NOMO-1 treated with dmso at 0.1 percent for 144 hours (cell line): ENCODE measurements at regions not wholly inside any gene's neighbourhood (a gene's known extent, or its start where the extent isn't known, plus 50 kb on each side); places are given as distances from the start of the nearest gene placed in this dataset.

ENCODE experiments used
- DNase-seq: peaks from one replicate; lab custom pipeline; 2025; ENCODE audit not compliant: unreplicated experiment; lab: John Stamatoyannopoulos, UW

DNA sequence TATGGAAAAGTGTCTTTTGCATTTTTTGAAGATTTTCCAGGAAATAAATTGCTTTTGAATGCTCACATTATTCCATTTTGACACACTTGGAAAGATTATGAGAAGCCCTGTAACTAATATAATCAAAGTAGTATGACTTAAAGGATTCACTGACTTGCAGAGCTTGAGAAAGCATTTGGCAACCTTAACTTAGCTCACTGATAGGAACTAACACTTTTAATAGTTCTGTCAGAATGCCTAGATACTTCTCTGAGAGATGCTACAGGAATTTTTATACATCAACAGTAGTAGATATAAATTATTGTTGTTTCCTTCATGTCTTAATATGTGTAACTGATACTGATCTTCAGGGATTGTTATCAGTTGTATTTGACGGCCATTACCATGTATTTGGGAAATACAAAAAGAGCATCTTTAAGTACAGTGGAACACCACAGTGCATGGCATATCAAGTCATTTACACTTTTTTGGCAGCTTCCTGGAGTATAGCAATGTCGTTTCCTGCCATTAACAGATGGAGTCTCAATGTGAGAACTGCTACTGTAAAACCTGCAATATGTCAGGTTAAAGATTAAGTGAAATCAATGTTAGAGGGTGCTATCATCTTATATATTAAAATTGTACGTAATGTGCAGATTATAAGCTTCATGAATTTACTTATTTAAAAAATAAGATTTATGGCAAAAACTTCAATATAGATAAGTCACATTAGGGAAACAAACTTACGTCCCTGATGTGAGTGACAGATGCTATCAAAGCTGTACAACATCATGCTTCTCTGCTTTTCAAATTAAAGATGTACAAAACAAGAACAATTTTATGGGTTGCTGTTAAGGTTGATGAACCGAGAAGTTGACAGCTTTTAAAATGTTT, 1159.8 kb upstream of the MIR17HG start:
- DNase-seq, result no peak

DNA sequence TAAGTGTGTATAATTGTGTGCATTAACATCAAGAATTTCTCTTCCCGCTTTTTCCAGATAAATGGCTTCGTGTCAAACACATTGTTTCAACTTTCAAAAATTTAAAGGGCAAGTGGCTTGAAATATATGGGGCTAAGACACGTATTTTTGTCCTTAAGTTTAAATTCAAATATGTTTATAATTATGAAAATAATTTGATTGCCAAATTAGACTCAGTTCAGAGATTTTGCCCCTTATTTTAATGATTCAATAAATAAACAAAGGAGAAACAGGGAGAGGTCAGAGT, 1159.2 kb upstream of the MIR17HG start:
- no peak for DNase-seq

DNA sequence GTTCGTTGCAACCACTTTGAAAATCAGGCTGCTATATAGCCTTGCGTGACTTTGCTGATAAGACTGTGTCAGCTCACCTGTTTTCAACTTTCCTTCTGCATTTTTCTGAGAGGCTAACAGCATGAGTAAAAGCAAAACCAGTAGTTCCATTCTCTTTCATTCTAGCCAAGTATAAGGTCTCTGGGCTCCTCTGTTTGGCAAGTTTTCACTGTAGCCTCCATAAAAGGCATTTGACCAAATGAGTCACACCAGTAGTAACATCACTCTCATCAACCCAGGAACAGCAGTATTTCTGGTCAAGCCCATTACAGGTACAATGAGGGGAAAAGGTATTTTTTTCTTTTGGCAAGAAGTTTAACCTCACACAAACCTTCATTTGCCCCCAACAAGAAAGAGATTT, 1149.8 kb upstream of the MIR17HG start:
- no peak for DNase-seq

DNA sequence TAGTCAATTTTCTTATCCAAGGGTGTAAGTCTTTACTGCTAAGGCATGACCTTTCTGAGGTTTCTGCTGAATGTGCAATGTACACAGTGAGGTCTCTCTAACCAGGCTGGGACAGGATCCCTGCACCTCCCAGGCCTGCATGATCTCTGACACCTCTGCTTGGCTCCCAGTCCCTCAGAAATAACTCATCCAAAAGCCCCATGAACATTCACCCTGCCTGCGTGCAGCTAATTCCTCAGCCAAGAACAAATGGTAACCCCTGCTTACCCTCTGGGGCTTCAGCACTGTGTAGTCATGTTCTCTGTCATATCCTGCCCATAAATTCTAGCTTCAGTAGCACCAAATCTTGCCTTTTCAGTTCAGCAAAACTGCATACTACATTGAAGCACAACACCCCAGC, 1146.3 kb upstream of the MIR17HG start:
- no peak for DNase-seq

DNA sequence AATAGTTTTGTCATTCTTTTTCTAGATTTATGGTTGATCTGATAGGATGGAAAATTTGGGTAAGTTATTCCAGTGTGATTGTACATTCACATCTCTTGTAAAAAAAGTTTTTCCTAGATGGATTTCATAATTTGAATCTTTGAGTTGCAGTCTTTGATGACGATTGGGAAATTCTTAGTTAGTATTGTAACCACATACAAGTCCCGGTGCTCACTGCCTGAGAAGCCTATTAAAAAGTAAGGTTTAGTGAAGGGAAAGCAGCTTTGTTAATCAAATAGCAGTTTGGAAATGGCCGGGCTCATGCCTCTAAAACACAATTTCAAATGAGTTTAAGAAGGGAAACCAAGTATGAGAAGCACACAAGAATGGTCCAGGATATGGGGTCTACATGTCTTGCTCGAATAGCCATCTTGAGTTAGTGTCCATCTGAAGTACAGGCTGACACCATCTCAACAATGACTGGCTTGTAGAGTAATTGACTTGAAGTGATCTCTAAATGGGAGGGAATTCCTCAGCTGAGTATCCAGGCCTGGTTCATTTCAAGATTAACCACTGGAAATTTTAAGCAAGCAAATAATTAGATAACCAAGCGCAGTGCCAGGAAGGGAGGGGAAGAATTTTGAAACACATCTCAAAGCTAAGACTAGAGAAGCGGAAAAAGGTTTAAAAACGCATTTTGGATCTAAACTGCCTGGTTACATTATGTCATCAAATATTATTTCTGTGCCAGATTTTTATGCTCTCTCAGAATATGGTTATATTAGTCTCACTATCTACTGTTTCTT, 1145.6 kb upstream of the MIR17HG start:
- DNase-seq, result no peak

DNA sequence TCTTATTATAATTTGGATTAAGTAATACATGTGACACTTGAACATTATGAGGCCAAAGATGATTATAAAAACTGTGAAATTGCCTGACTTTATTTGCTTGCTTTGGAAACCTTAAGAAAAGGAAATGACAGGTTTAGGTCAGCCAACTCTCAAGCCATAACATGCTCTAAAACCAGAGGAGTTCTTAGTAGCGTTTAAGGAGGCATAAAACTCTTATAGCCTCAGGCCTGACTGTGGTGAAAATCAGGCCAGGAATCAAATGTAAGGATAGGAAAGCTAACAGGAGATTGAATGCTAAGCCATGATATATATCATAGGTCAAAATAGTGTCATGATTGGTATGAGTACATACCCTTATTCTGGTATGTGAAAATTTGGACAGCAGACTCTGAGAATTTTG, 1142.4 kb upstream of the MIR17HG start:
- DNase-seq, result no peak

DNA sequence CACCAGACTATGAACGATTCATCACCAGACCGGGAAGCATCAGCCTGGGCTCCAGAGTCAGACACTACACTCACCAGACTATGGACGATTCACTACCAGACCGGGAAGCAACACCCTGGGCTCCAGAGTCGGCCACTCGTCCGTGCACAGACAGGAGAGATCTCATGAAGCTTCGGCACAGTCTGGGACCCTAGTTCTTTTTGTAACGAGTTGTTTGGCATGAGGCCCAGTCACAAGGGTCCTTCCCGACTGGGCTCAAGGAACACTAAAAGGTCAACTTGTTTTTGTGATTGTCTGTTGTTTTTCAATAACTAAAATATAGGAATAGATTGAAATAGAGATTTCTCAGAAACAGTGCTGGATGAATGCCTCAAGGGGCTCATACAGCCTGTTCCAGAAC, 1141.6 kb upstream of the MIR17HG start:
- no peak for DNase-seq

DNA sequence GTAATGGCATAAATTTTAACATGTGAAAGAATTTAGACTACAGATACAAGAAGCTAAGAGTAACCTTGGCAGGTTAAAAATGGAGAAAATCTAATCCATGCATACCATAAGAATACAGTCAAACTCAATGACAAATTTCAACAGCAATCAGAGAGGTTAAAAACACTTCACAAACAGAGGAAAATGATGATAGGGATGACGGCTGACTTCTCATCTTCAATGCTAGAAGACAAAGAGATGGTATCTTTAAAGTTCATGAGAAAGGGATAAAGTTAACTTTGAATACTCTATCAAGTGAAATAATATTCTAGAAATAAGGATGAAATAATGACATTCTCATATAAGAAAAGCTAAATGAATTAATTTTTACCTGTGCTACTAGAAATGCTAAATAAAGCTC, 1130.2 kb upstream of the MIR17HG start:
- DNase-seq, result no peak

DNA sequence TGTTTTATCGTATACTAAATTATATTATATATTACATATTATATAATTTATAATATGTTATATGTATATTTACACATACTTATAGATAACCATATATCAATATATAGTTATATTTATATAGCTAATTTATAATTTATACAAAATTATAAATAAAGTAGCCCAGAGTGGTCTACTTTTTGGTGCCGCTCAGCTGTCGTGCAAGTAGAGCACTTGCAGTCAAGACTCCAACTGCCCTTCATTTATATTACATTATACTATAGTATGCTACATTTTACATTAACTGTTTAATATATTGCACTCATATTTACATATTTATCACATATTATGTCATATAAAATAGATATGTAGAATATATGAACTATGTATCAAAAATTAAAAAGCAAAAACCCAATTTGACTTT, 1124.7 kb upstream of the MIR17HG start:
- no peak for DNase-seq

DNA sequence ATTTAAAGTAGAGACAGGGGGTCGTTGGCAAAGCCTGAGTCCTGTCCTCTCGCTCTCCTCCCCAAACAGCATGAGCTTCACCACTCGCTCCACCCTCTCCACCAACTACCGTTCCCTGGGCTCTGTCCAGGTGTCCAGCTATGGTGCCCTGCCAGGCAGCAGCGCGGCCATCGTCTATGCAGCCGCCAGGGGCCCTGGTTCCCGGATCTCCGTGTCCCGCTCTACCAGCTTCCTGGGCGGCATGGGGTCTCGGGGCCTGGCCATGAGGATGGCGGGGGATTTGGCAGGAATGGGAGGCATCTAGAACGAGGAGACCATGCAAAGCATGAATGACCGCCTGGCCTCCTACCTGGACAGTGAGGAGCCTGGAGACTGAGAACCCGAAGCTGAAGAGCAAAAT, 1117.2 kb upstream of the MIR17HG start:
- no peak for DNase-seq

DNA sequence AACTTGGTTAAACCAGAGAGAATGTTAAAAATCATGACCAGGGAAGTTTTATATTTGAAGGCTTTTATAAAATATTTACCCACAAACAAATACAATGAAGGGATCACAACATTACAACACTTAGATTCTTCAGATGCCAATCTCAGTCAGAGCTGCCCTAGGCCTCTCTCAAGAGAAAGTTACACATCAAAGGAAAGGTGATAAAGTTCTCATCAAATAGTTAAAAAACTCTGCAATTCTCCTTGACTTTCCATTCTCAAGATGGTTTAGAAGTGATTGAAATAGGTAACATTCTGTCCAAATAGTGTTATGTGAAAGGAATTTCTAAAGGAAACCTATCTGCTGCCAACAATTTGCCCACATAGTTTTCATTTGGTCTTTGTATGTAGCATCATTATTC, 1115.2 kb upstream of the MIR17HG start:
- DNase-seq, result no peak

DNA sequence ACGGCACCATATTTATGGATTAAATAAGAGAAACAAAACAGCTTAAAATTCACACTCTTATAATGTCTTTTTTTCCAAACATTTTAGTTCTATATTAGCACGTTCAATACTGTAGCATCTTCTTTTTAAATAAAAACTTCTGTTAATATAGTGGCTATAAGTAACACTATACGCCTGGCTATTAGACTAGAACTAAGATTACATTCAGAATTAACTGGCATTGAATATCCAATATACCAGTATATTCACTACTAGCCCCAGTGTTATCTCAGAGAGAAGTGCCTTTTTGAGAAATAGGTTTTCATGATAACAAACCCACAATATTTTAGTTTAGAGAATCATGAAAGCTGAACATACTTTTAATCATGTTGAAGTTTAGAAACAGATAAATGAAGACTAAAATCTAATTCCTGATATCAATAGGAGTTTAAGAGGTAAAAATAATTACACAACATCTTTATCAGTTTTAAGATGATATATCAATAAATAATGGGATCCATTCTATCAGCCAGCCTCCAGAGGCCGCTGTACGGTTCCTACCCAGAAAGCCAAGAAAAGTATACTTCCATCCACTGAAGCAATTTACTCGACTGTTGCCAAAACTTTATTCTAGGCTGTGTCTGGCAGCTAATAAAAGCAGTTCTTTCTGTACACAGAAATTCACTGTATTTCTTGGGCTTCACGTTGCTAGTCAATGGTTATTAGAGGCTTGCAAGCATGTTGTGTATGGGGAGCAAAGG, 1113.4 kb upstream of the MIR17HG start:
- DNase-seq, result no peak

DNA sequence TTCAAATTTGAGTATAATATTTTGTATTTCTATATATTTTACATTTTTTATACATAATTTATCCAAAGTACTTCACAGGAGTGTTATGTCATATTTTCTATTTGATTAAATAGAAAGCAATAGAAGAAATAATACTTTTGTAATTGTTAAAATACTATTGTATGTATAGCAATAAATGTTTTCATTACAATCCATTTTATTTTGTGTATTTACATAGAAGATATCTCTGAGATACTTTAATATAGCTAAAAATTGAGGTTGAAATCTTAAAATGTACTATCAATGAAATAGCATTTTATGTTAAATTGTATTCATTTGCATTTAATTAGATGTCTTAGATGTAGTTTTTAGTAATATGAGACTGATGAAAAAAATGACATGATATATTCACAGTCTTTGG, 1109.6 kb upstream of the MIR17HG start:
- DNase-seq, result no peak

DNA sequence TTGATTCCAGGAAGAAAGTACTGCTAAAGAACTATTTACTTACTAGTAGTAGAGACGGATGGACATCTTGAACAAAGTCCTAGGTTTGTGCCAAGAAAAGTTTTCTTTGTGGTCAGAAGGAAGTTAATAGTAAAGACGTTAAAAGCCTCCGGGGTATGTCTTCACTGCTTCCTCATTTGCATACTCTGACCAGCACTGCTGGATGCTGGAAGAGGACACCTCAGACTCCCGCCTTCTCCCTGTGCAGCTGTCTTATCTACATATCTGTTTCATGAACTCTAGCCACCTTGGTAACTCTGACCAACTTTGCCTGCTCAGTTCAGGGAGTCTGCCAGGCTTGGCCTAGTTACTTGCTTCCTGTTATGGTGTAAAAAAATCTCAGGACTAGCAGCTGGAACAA, 1109.1 kb upstream of the MIR17HG start:
- DNase-seq, result peak; percentile 56

DNA sequence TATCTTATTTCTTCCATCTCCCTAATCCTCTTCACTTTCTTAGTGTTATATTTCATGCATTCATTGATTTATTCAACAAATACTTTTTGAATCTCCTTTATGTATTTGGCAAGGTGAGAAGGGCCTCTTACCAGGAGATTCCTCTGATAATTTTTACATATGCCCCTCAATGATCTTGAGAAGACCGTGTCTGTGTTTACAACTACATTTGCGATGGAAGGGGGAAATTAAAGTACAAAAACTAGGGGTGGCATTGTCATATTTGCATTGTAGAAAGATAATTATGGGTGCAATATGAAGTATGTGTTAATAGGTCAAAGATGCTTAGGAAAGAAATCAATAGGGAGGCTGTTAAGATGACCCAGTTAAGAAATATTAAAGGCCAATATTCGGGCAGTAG, 1108.4 kb upstream of the MIR17HG start:
- DNase-seq, result no peak

DNA sequence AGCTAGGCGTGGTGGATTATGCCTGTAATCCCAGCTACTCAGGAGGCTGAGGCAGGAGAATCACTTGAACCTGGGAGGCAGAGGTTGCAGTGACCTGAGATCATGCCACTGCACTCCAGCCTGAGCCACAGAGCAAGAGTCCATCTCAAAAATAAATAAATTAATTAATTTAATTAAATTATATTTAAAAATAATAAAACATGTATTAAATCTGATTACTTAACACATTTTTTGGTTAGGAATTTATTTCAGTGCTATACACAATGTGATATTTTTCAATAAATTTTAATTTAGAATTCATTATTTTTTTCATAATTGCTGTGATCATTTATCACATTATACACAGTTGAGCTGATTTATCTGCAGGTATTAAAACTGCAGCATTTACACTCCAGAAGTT, 1101.5 kb upstream of the MIR17HG start:
- no peak for DNase-seq

DNA sequence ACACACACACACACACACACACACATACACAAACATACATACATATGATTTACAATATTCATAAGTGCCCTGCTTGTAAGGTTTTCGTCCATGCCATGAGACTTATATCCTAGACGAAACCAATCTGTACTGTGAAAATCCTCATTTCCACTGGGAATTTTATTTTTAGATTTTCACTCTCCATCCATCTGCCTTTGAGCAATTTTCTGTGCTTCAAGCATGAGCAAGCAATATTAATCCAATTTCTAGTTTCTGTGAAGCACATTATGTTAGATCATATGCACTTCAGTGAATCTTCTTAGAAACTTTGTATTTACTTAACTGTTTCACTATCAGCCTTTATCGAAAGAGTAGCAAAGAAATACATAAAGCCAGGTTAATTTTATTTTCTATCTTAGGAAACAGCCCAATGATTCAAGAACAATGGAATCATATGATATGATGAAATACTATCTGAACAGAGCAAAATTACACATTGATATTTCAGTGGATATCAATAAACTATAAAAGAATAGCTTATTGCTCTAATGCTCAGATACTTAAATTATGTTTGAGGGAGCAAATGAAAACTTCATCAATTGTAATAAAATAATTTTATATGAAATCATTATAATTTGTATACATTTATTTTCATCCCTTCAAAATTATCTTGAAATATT, 1100.7 kb upstream of the MIR17HG start:
- DNase-seq, result no peak

DNA sequence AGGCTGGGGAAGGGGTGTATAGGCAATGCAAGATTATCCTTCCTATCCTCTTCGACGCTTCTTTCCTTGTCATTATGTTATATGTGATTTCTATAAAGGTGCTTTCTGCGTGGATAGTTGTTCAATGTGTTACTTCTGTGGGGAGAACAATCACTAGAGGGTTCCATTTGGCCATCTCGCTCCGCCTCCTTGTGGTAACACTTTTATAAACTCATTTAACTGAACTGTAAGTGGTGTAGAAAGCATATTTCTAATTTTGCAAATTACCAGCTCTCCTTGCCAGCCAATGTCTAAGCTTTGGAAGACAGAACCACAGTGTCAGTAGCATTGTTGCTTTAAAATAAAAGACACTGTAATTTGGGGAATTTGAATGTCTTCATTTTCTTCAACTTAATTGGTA, 1093.7 kb upstream of the MIR17HG start:
- no peak for DNase-seq

DNA sequence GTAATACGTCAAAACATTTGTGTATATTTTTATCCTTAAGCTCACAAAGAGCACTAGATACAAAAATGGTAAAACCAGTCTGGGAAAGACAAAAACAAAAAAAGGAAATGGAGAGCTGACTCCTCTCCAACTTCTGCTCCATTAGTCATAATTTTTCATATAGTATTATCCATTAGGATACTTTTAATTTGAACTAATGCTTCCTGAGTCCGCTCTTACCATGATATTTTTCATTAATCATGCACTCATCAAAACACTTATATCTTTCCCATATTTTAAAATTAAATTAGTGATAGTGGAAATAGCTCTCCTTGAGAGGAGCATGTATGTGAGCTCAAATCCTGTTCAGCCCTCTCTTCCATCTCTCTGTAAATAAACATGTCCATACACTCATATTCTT, 1093.0 kb upstream of the MIR17HG start:
- DNase-seq, result no peak

DNA sequence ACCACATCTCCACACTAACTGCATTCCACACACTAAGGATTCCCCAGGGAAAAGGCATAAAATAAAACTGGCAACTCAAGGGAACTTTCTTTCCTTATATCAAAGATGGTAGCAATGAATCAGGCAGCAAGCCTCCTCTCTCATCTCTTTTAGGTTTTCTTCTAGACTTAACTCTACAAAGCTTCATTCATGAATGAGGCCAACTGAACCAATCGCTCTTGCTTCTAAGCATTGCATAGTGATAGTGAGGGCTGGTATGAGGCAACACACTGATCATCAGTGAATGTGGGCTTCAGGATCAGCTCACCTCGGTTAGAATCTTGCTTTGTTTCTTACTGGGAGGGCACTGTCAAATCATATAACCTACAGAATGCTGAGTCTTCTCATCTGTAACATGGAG, 1090.7 kb upstream of the MIR17HG start:
- DNase-seq, result no peak

DNA sequence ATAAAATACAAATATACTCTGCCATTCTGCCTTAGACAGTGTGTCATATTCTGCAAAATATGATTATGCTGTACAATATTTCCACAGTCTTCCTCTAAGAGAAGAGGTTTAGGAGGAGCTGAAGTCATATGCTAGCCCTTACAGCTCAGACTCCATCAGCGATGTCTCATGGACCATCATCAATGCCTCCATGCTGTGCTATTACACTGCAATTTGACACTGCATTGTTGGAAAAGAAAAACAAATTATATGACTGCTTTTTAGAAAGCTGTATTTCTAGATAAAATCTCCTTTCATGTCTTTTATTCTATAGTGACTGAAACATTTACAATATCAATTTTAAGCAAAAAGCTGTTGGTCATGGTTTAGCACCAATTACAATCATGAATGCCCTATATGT, 1089.4 kb upstream of the MIR17HG start:
- no peak for DNase-seq

DNA sequence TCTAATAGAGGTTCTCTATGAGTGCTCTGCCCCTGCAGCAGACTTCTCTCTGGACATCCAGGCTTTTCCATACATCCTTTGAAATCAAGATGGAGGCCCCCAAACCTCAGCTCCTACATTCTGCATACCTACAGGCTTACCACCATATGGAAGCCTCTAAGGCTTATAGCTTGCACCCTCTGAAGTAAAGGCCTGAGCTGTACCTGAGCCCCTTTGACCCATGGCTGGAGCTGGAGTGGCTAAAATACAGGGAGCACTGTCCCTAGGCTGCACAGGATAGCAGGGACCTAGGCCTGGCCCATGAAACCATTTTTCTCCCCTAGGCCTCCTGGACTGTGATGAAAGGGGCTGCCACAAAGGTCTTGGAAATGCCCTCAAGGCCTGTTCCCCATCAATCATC, 1086.1 kb upstream of the MIR17HG start:
- no peak for DNase-seq
